GM12878 (cell line): ENCODE measurements at regions not wholly inside any gene's neighbourhood (a gene's known extent, or its start where the extent isn't known, plus 50 kb on each side); places are given as distances from the start of the nearest gene placed in this dataset.

ENCODE experiments used
- ATAC-seq: fragments of 200-7000 bp; cut with Tn5 transposase; 3 replicates; pipeline ENCODE4 v1.9.1; 2020; ENCODE audit warnings: mild to moderate bottlenecking, moderate library complexity
- BruUV-seq: library from RNA; stranded (reverse); fragments of 400-500 nt; replicated peaks from 2 replicates; lab custom pipeline; 2021; lab: Mats Ljungman, UMichigan
- CTCF ChIA-PET: fragments of 300-600 bp; sonication (Branson Sonifier 250); formaldehyde crosslinking; extraction: SDS; loops from one replicate; lab custom pipeline; 2021; ENCODE audit warnings: inconsistent platforms; lab: Yijun Ruan, JAX
- POLR2A ChIA-PET: fragments of 350-600 bp; formaldehyde crosslinking; extraction: SDS; loops from one replicate; lab custom pipeline; 2021; ENCODE audit warnings: inconsistent platforms; lab: Charles Lee
- RAD21 ChIA-PET: fragments of 300-600 bp; sonication (Branson Sonifier 250); formaldehyde crosslinking; loops from one replicate; lab custom pipeline; 2023; ENCODE audit warnings: antibody characterized with exemption; ENCODE audit not compliant: unreplicated experiment; lab: Charles Lee
- SMC1A ChIA-PET: fragments of 300-600 bp; sonication (Branson Sonifier 250); formaldehyde crosslinking; loops from one replicate; lab custom pipeline; 2023; ENCODE audit not compliant: unreplicated experiment, uncharacterized antibody; lab: Charles Lee
- DNase-seq: peaks from one replicate; pipeline ENCODE4 v3.0.0-alpha.2; 2011; ENCODE audit warnings: low read depth, low spot score
- FAIRE-seq: peaks from 3 replicates; lab custom pipeline; 2011; peaks lifted over from hg19 to GRCh38; lab: Jason Lieb, UNC
- H2AFZ ChIP-seq: 2 replicates; pipeline ENCODE4 v1.6.0; 2011; ENCODE audit warnings: low read depth, low read length, control low read depth; ENCODE audit not compliant: control insufficient read depth
- H3K27ac ChIP-seq: 2 replicates; pipeline ENCODE4 v1.5.1; 2011; ENCODE audit warnings: control low read depth; ENCODE audit not compliant: control insufficient read depth, insufficient read depth
- H3K27me3 ChIP-seq, 2 experiments: replicated peaks in 1 of 2; 2 replicates each; pipeline versions ENCODE4 v1.6.0 to v1.6.1; 2011; ENCODE audit warnings: low read length in 1 of 2; ENCODE audit not compliant: control insufficient read depth in 2 of 2, insufficient read depth in 2 of 2
- H3K36me3 ChIP-seq, 2 experiments: 2 replicates each; pipeline ENCODE4 v1.5.1; 2011; ENCODE audit warnings: low read length in 1 of 2; ENCODE audit not compliant: control insufficient read depth in 2 of 2, insufficient read depth in 2 of 2
- H3K4me1 ChIP-seq: 2 replicates; pipeline ENCODE4 v1.6.1; 2011; ENCODE audit warnings: mild to moderate bottlenecking, low read length, moderate library complexity, mixed read lengths; ENCODE audit not compliant: control insufficient read depth, insufficient read depth
- H3K4me2 ChIP-seq: 2 replicates; pipeline ENCODE4 v1.6.0; 2011; ENCODE audit warnings: control low read depth; ENCODE audit not compliant: control insufficient read depth, insufficient read depth
- H3K4me3 ChIP-seq: fragments of 200-600 bp; sonication (generic); 2 replicates; pipeline ENCODE4 v1.5.1; 2016
- H3K79me2 ChIP-seq: 2 replicates; pipeline ENCODE4 v1.6.0; 2011; ENCODE audit warnings: low read length; ENCODE audit not compliant: control insufficient read depth, insufficient read depth
- H3K9ac ChIP-seq: 2 replicates; pipeline ENCODE4 v1.8.0; 2011; ENCODE audit warnings: low read length, control low read depth, mixed read lengths; ENCODE audit not compliant: control insufficient read depth, insufficient read depth
- H3K9me3 ChIP-seq: replicated peaks from 3 replicates; pipeline ENCODE4 v1.5.1; 2011; ENCODE audit warnings: mild to moderate bottlenecking, low read length; ENCODE audit not compliant: control insufficient read depth, insufficient read depth
- H4K20me1 ChIP-seq: 2 replicates; pipeline ENCODE4 v1.6.0; 2011; ENCODE audit not compliant: control insufficient read depth, insufficient read depth
- CREB1 ChIP-seq: IDR thresholded peaks from 2 replicates; pipeline ENCODE4 v1.6.1; 2012; ENCODE audit warnings: low read depth, mild to moderate bottlenecking, inconsistent platforms
- EED ChIP-seq: sonication (generic); IDR thresholded peaks from 2 replicates; pipeline ENCODE4 v1.6.1; 2016; ENCODE audit warnings: antibody characterized with exemption, low read depth
- EGR1 ChIP-seq, 2 experiments: IDR thresholded peaks; 1 replicate in 1 of 2; 2 replicates in 1 of 2; pipeline ENCODE4 v1.6.1; 2011 to 2012; ENCODE audit warnings: low read depth in 2 of 2, low read length in 2 of 2, borderline replicate concordance in 1 of 2, mild to moderate bottlenecking in 1 of 2, moderate library complexity in 1 of 2
- ESRRA ChIP-seq: IDR thresholded peaks from 2 replicates; pipeline ENCODE4 v1.6.1; 2012; ENCODE audit warnings: mild to moderate bottlenecking, low read length, improper control_type of control experiment
- HCFC1 ChIP-seq: fragments of 150-350 bp; IDR thresholded peaks from 2 replicates; pipeline ENCODE4 v1.6.1; 2014; ENCODE audit warnings: low read length
- POLR2AphosphoS2 ChIP-seq: IDR thresholded peaks from 2 replicates; pipeline ENCODE4 v1.6.1; 2011; ENCODE audit warnings: low read depth, mild to moderate bottlenecking, low read length, improper control_type of control experiment, moderate library complexity
- RBBP5 ChIP-seq: fragments of 200-600 bp; sonication (generic); conservative IDR thresholded peaks from 2 replicates; pipeline ENCODE4 v1.6.1; 2016
- RFX5 ChIP-seq: IDR thresholded peaks from 2 replicates; pipeline ENCODE4 v1.6.1; 2011; ENCODE audit warnings: low read depth, low read length, improper control_type of control experiment
- SMARCA5 ChIP-seq: fragments of 450-650 bp; IDR thresholded peaks from 2 replicates; pipeline ENCODE4 v1.6.1; 2017; ENCODE audit warnings: mild to moderate bottlenecking
- SUPT20H ChIP-seq: IDR thresholded peaks from 2 replicates; pipeline ENCODE4 v1.6.1; 2011; ENCODE audit warnings: low read depth, mild to moderate bottlenecking, low read length, moderate library complexity, borderline replicate concordance; ENCODE audit not compliant: control insufficient read depth
- TCF7 ChIP-seq: IDR thresholded peaks from 2 replicates; pipeline ENCODE4 v1.6.1; 2014; ENCODE audit warnings: antibody characterized with exemption, borderline replicate concordance
- WGBS: methylation state at CpG from one replicate; pipeline ENCODE4 v1.1.6; 2016; ENCODE audit warnings: low lambda C conversion rate; ENCODE audit not compliant: insufficient replicate concordance, insufficient coverage; ENCODE audit errors: missing lambda C conversion rate; 5-methylcytosine and 5-hydroxymethylcytosine counted together
- in situ Hi-C: fragments of 300-500 bp; cut with MboI; formaldehyde crosslinking; loops from 9 replicates; pipeline ENCODE4 v1.14.3; 2018; ENCODE audit warnings: mixed read lengths
- intact Hi-C: fragments of 100-400 bp; cut with micrococcal nuclease; formaldehyde crosslinking; loops from one replicate; pipeline ENCODE4 v1.14.2; 2022; ENCODE audit not compliant: unreplicated experiment
- TF ChIP-seq, protein P1 (sequence below): fragments of 450-650 bp; IDR thresholded peaks from 2 replicates; pipeline ENCODE4 v1.6.1; 2018; ENCODE audit warnings: mild to moderate bottlenecking, low read depth, moderate library complexity; ENCODE audit not compliant: partially characterized antibody
- TF ChIP-seq, protein P2 (sequence below): fragments of 450-650 bp; IDR thresholded peaks from 2 replicates; pipeline ENCODE4 v1.6.1; 2016; ENCODE audit warnings: mild to moderate bottlenecking

DNA sequence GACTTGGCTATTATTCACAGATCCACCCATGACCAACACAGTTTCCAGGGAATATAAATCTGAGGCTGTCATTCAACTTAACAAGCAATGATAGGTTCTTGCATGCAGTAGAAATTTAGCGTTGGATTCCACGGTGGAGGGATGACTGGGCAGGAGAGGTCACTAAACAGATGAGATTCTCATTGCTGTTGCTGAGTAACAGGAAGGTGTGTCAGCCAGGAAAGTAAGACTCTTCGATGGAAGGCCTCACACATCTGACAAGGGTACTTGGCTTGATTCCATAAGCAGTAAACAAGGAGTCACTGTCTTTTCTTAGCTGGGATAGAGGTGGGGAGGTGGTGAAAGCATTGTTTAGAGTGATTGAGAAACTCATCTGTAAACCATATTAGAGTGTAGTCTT, 1152.0 kb downstream of the SORCS3 start:
- Histone ChIP-seq H3K4me1 (no peaks in the 10 kb centered on the region), H3K27ac (no peak overlapping the region), H3K9ac (no peak overlapping the region), H4K20me1 (no peaks in the 10 kb centered on the region), H3K4me3 (no peak overlapping the region), H3K27me3 (no peaks in the 10 kb centered on the region), H3K4me2 (no peak overlapping the region), H3K79me2 (no peaks in the 10 kb centered on the region), H2AFZ (no peak overlapping the region), H3K9me3 (no peaks in the 10 kb centered on the region), H3K36me3 (no peaks in the 10 kb centered on the region)
- DNase-seq (no peak), FAIRE-seq (no peak), ATAC-seq (no peak)
- TF ChIP-seq TCF7 (no peak), SMARCA5 (no peak)
- ChIA-PET POLR2A (no interaction called here), RAD21 (no interaction called here), SMC1A (no interaction called here), CTCF (no interaction called here)
- WGBS, result 12% methylated on average over 3 of the region's 3 CpGs
- no TSS peak for BruUV-seq
- in situ Hi-C loops (loop anchor here (10.0 kb wide), 1 partner anchor 392 kb away; no protein-coding TSS in a partner anchor), intact Hi-C loops (no loop called here)

DNA sequence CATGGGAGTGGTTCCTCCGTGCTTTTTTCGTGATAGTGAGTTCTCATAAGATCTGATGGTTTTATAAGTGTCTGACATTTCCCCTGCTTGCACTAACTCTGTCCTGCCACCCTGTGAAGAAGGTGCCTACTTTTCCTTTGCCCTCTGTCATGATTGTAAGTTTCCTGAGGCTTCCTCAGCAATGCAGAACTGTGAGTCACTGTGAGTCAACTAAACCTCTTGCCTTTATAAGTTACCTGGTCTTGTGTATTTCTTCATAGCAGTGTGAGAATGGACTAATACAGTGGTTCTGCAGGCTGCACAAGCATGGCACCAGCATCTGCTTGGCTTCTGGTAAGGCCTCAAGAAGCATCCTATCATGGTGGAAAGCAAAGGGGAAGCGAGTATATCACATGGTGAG, 1144.6 kb downstream of the SORCS3 start:
- H2AFZ ChIP-seq, result no peak overlapping the region
- no peak overlapping the region for H3K4me2 ChIP-seq
- no peak overlapping the region for H3K4me3 ChIP-seq
- in situ Hi-C loops (no loop called here), intact Hi-C loops (no loop called here)
- ChIA-PET SMC1A (no interaction called here), RAD21 (no interaction called here), POLR2A (no interaction called here), CTCF (no interaction called here)
- H3K4me1 ChIP-seq, result no peaks in the 10 kb centered on the region
- no peak for DNase-seq
- no peaks in the 10 kb centered on the region for H3K27me3 ChIP-seq
- no peaks in the 10 kb centered on the region for H3K36me3 ChIP-seq
- FAIRE-seq, result no peak
- BruUV-seq, result no TSS peak
- no peak overlapping the region for H3K27ac ChIP-seq
- no peak overlapping the region for H3K9ac ChIP-seq
- no peak for ATAC-seq
- no peaks in the 10 kb centered on the region; the same call in 2 of the 3 replicates for H3K9me3 ChIP-seq
- WGBS, result 0% methylated on average over 3 of the region's 3 CpGs
- H3K79me2 ChIP-seq, result no peaks in the 10 kb centered on the region
- H4K20me1 ChIP-seq, result no peaks in the 10 kb centered on the region
- no peak for TF ChIP-seq EGR1 (IDR thresholded peaks at IDR 0.05; ENCODE audit: borderline replicate concordance in 1 of 2, low read depth in 2 of 2, low read length in 2 of 2)
- TF ChIP-seq POLR2AphosphoS2, result no peak
- no peak for TF ChIP-seq CREB1
- no peak for TF ChIP-seq RBBP5
- TF ChIP-seq, protein P1, sequence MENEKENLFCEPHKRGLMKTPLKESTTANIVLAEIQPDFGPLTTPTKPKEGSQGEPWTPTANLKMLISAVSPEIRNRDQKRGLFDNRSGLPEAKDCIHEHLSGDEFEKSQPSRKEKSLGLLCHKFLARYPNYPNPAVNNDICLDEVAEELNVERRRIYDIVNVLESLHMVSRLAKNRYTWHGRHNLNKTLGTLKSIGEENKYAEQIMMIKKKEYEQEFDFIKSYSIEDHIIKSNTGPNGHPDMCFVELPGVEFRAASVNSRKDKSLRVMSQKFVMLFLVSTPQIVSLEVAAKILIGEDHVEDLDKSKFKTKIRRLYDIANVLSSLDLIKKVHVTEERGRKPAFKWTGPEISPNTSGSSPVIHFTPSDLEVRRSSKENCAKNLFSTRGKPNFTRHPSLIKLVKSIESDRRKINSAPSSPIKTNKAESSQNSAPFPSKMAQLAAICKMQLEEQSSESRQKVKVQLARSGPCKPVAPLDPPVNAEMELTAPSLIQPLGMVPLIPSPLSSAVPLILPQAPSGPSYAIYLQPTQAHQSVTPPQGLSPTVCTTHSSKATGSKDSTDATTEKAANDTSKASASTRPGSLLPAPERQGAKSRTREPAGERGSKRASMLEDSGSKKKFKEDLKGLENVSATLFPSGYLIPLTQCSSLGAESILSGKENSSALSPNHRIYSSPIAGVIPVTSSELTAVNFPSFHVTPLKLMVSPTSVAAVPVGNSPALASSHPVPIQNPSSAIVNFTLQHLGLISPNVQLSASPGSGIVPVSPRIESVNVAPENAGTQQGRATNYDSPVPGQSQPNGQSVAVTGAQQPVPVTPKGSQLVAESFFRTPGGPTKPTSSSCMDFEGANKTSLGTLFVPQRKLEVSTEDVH, result no peak
- no peak for TF ChIP-seq SUPT20H
- no peak for TF ChIP-seq ESRRA
- TF ChIP-seq, protein P2, sequence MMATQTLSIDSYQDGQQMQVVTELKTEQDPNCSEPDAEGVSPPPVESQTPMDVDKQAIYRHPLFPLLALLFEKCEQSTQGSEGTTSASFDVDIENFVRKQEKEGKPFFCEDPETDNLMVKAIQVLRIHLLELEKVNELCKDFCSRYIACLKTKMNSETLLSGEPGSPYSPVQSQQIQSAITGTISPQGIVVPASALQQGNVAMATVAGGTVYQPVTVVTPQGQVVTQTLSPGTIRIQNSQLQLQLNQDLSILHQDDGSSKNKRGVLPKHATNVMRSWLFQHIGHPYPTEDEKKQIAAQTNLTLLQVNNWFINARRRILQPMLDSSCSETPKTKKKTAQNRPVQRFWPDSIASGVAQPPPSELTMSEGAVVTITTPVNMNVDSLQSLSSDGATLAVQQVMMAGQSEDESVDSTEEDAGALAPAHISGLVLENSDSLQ, result no peak
- no peak for TF ChIP-seq HCFC1
- no peak for TF ChIP-seq EED
- no peak for TF ChIP-seq RFX5
